Tongue (tissue), 1 donor: ENCODE measurements at regions not wholly inside any gene's neighbourhood (a gene's known extent, or its start where the extent isn't known, plus 50 kb on each side); places are given as distances from the start of the nearest gene placed in this dataset.
A peak's percentile ranks its signal among the peaks of the same experiment; 100 is the strongest.
"Not testable (repeated sequence)": the region's sequence is repeated elsewhere in the genome, so short reads cannot be mapped to it uniquely, and the experiment has no call there.

Source experiments
- DNase-seq: peaks from one replicate; pipeline ENCODE4 v3.0.0-alpha.2; 2015

- DNase-seq = no peak
Observed at GRCh38 chr6:168192901-168193815, 114.1 kb upstream of the FRMD1 start.

GRCh38 chr6:168192195-168192900 is 113.3 kb upstream of the FRMD1 start:
- peak; percentile 70 for DNase-seq

- no peak for DNase-seq
Observed at GRCh38 chr6:168190646-168191443, 111.8 kb upstream of the FRMD1 start.

- DNase-seq = no peak
Observed at GRCh38 chr6:168190014-168190405, 111.0 kb upstream of the FRMD1 start.

- DNase-seq = no peak
Observed at GRCh38 chr6:168189200-168190013, 110.4 kb upstream of the FRMD1 start.

GRCh38 chr6:168188369-168189199 is 109.6 kb upstream of the FRMD1 start:
- no peak for DNase-seq

- no peak for DNase-seq
Observed at GRCh38 chr6:168186438-168186837, 107.4 kb upstream of the FRMD1 start.

GRCh38 chr6:168186018-168186417 is 107.0 kb upstream of the FRMD1 start:
- DNase-seq = not testable (repeated sequence)

- DNase-seq = no peak
Observed at GRCh38 chr6:168184701-168185100, 105.7 kb upstream of the FRMD1 start.

- DNase-seq = no peak
Observed at GRCh38 chr6:168183613-168183970, 104.6 kb upstream of the FRMD1 start.

GRCh38 chr6:168182908-168183612 is 104.0 kb upstream of the FRMD1 start:
- DNase-seq = no peak

- DNase-seq = no peak
Observed at GRCh38 chr6:168182366-168182765, 103.4 kb upstream of the FRMD1 start.

- no peak for DNase-seq
Observed at GRCh38 chr6:168181876-168182275, 102.9 kb upstream of the FRMD1 start.

GRCh38 chr6:168181316-168181715 is 102.3 kb upstream of the FRMD1 start:
- DNase-seq = no peak

- DNase-seq = no peak
Observed at GRCh38 chr6:168180548-168181011, 101.6 kb upstream of the FRMD1 start.

GRCh38 chr6:168179702-168180382 is 100.8 kb upstream of the FRMD1 start:
- no peak for DNase-seq

GRCh38 chr6:168179133-168179532 is 100.1 kb upstream of the FRMD1 start:
- DNase-seq = no peak

GRCh38 chr6:168177103-168177891 is 98.3 kb upstream of the FRMD1 start:
- DNase-seq = no peak
